GM23338 (cell line): ENCODE measurements at regions not wholly inside any gene's neighbourhood (a gene's known extent, or its start where the extent isn't known, plus 50 kb on each side); places are given as distances from the start of the nearest gene placed in this dataset.

ENCODE experiments used
- ATAC-seq: fragments of 200-7000 bp; cut with Tn5 transposase; 3 replicates; pipeline ENCODE4 v1.9.1; 2020
- DNase-seq: peaks from one replicate; pipeline ENCODE4 v3.0.0-alpha.2; 2015; ENCODE audit warnings: low spot score
- H2AFZ ChIP-seq: fragments of 200-600 bp; sonication (generic); 2 replicates; pipeline ENCODE4 v1.8.0; 2016; ENCODE audit warnings: antibody characterized with exemption, mild to moderate bottlenecking, moderate library complexity
- H3F3A ChIP-seq: fragments of 200-600 bp; sonication (generic); replicated peaks from 2 replicates; pipeline ENCODE4 v1.8.0; 2017; ENCODE audit warnings: antibody characterized with exemption, mixed run types, low read depth
- H3K27ac ChIP-seq: fragments of 200-600 bp; sonication (generic); 2 replicates; pipeline ENCODE4 v1.6.1; 2016; ENCODE audit warnings: low read depth
- H3K27me3 ChIP-seq: fragments of 200-600 bp; sonication (generic); 2 replicates; pipeline ENCODE4 v1.8.0; 2016; ENCODE audit warnings: mild to moderate bottlenecking, mixed run types, moderate library complexity; ENCODE audit not compliant: insufficient read depth
- H3K36me3 ChIP-seq: fragments of 200-600 bp; sonication (generic); 2 replicates; pipeline ENCODE4 v1.8.0; 2016; ENCODE audit warnings: mild to moderate bottlenecking; ENCODE audit not compliant: insufficient read depth
- H3K4me1 ChIP-seq: fragments of 200-600 bp; sonication (generic); 2 replicates; pipeline ENCODE4 v1.8.0; 2016; ENCODE audit warnings: mild to moderate bottlenecking, moderate library complexity; ENCODE audit not compliant: insufficient read depth
- H3K4me2 ChIP-seq: fragments of 200-600 bp; sonication (generic); 2 replicates; pipeline ENCODE4 v1.7.1; 2017; ENCODE audit warnings: mixed run types
- H3K4me3 ChIP-seq: fragments of 200-600 bp; sonication (generic); 2 replicates; pipeline ENCODE4 v1.6.1; 2016; ENCODE audit warnings: mixed run types
- H3K79me2 ChIP-seq: fragments of 200-600 bp; sonication (generic); replicated peaks from 2 replicates; pipeline ENCODE4 v1.8.0; 2017; ENCODE audit warnings: mild to moderate bottlenecking; ENCODE audit not compliant: insufficient read depth
- H3K9me2 ChIP-seq: fragments of 200-600 bp; sonication (generic); 2 replicates; pipeline ENCODE4 v1.8.0; 2017; ENCODE audit not compliant: insufficient read depth
- H4K20me1 ChIP-seq: fragments of 200-600 bp; sonication (generic); replicated peaks from 2 replicates; pipeline ENCODE4 v1.8.0; 2017; ENCODE audit warnings: mild to moderate bottlenecking; ENCODE audit not compliant: insufficient read depth
- H3K27ac Mint-ChIP-seq: 2 replicates; pipeline ENCODE4 v1.8.0; 2020; ENCODE audit warnings: inconsistent platforms, mild to moderate bottlenecking, moderate library complexity, mixed read lengths
- H3K27me3 Mint-ChIP-seq: 3 replicates; pipeline ENCODE4 v1.8.0; 2022; ENCODE audit warnings: low read depth, mild to moderate bottlenecking, moderate library complexity, mixed read lengths, inconsistent platforms; ENCODE audit not compliant: insufficient read depth, poor library complexity
- H3K36me3 Mint-ChIP-seq: 3 replicates; pipeline ENCODE4 v1.8.0; 2021; ENCODE audit warnings: low read depth, mild to moderate bottlenecking, inconsistent platforms, moderate library complexity, mixed read lengths
- H3K4me1 Mint-ChIP-seq: 3 replicates; pipeline ENCODE4 v1.8.0; 2020; ENCODE audit warnings: mild to moderate bottlenecking, inconsistent platforms, mixed read lengths
- H3K4me3 Mint-ChIP-seq: 3 replicates; pipeline ENCODE4 v1.8.0; 2021; ENCODE audit warnings: moderate library complexity, mild to moderate bottlenecking, inconsistent platforms, mixed read lengths
- H3K9me3 Mint-ChIP-seq: 3 replicates; pipeline ENCODE4 v1.8.0; 2020; ENCODE audit warnings: moderate library complexity, mild to moderate bottlenecking, inconsistent platforms, mixed read lengths
- CREB1 ChIP-seq: fragments of 250-450 bp; sonication (Bioruptor Pico); IDR thresholded peaks from 2 replicates; pipeline ENCODE4 v1.5.0; 2020; ENCODE audit warnings: low read depth, mild to moderate bottlenecking, moderate library complexity
- CTCF ChIP-seq, 2 experiments: fragments of 200-600 bp in 1 of 2; sonication (generic) in 1 of 2; conservative IDR thresholded peaks; 2 replicates each; pipeline versions ENCODE4 v1.5.1 to v1.6.1; 2016 to 2017; ENCODE audit warnings: antibody characterized with exemption in 2 of 2, low read depth in 2 of 2, mild to moderate bottlenecking in 2 of 2, moderate library complexity in 1 of 2
- EZH2 ChIP-seq: fragments of 200-600 bp; sonication (generic); IDR thresholded peaks from one replicate; pipeline ENCODE4 v1.8.0; 2017; ENCODE audit warnings: antibody characterized with exemption, mild to moderate bottlenecking, low read depth; ENCODE audit not compliant: unreplicated experiment
- JUNB ChIP-seq: IDR thresholded peaks from one replicate; pipeline ENCODE4 v1.6.1; 2016; ENCODE audit warnings: antibody characterized with exemption; ENCODE audit not compliant: unreplicated experiment
- NANOG ChIP-seq: IDR thresholded peaks from 2 replicates; pipeline ENCODE4 v1.6.1; 2016; ENCODE audit warnings: antibody characterized with exemption, borderline replicate concordance
- STAT1 ChIP-seq: IDR thresholded peaks from one replicate; pipeline ENCODE4 v1.6.1; 2016; ENCODE audit warnings: antibody characterized with exemption; ENCODE audit not compliant: unreplicated experiment
- ZNF462 ChIP-seq: fragments of 250-450 bp; sonication (Bioruptor Pico); IDR thresholded peaks from 2 replicates; pipeline ENCODE4 v1.5.0; 2020; ENCODE audit warnings: mild to moderate bottlenecking, moderate library complexity

- TF ChIP-seq ZNF462 (CRISPR knock-in tag) (no peak), NANOG (no peak), STAT1 (no peak), CREB1 (CRISPR knock-in tag) (no peak), EZH2 (no peak), CTCF (conservative IDR thresholded peaks at IDR 0.05; ENCODE audit: low read depth in 2 of 2) (no peak), JUNB (no peak)
Observed at GRCh38 chr19:28224441-28224840, 988.5 kb downstream of the UQCRFS1 start (continued).

- Mint-ChIP-seq H3K4me3 (no peak overlapping the region), H3K9me3 (peaks cover 3% of the 10 kb centered on the region; the same call in 2 of the 3 replicates), H3K36me3 (no peaks in the 10 kb centered on the region), H3K27me3 (peaks cover 2% of the 10 kb centered on the region), H3K4me1 (peaks cover 8% of the 10 kb centered on the region; the same call in 2 of the 3 replicates), H3K27ac (no peak overlapping the region)
- no peaks in the 10 kb centered on the region for H3K79me2 ChIP-seq
- 0 out of 2 replicates have a peak, but pooled peaks cover 4% of the 10 kb centered on the region for H3K4me1 ChIP-seq
- H4K20me1 ChIP-seq: no peaks in the 10 kb centered on the region
- no peak for ATAC-seq
- no peaks in the 10 kb centered on the region for H3F3A ChIP-seq
- H2AFZ ChIP-seq: no peak overlapping the region
- H3K27me3 ChIP-seq: no peaks in the 10 kb centered on the region
- no peaks in the 10 kb centered on the region for H3K36me3 ChIP-seq
- H3K9me2 ChIP-seq: no peaks in the 10 kb centered on the region; the same call in 1 of the 2 replicates
- TF ChIP-seq STAT1: no peak
- H3K27ac ChIP-seq: no peak overlapping the region
- H3K4me3 ChIP-seq: no peak overlapping the region
- H3K4me2 ChIP-seq: no peak overlapping the region
- DNase-seq: no peak
Observed at GRCh38 chr19:28221736-28222135, 991.2 kb downstream of the UQCRFS1 start.
